OCI-LY7 (cell line): ENCODE measurements at regions not wholly inside any gene's neighbourhood (a gene's known extent, or its start where the extent isn't known, plus 50 kb on each side); places are given as distances from the start of the nearest gene placed in this dataset.

ENCODE experiments used
- BruUV-seq: library from RNA; stranded (reverse); fragments of 400-500 nt; replicated peaks from 2 replicates; lab custom pipeline; 2021; lab: Mats Ljungman, UMichigan
- CTCF ChIA-PET: fragments of 300-600 bp; sonication (Branson Sonifier 250); formaldehyde crosslinking; loops from one replicate; lab custom pipeline; 2022; ENCODE audit warnings: antibody characterized with exemption; ENCODE audit not compliant: unreplicated experiment; lab: Charles Lee
- POLR2A ChIA-PET: fragments of 300-600 bp; sonication (Branson Sonifier 250); formaldehyde crosslinking; loops from one replicate; lab custom pipeline; 2022; ENCODE audit warnings: antibody characterized with exemption; lab: Charles Lee
- DNase-seq: peaks from one replicate; pipeline ENCODE4 v3.0.0-alpha.2; 2015; ENCODE audit warnings: low spot score
- H2AFZ ChIP-seq: fragments of 200-600 bp; sonication (generic), shearing (Covaris generic); 2 replicates; pipeline ENCODE4 v1.6.1; 2014; ENCODE audit warnings: mild to moderate bottlenecking, antibody characterized with exemption, low read length, moderate library complexity
- H3K27ac ChIP-seq: fragments of 200-600 bp; sonication (generic); 2 replicates; pipeline ENCODE4 v1.5.1; 2014; ENCODE audit warnings: mixed run types, low read depth, mild to moderate bottlenecking, moderate library complexity, low read length, inconsistent platforms; ENCODE audit not compliant: poor library complexity, severe bottlenecking
- H3K36me3 ChIP-seq: fragments of 200-600 bp; sonication (generic); 2 replicates; pipeline ENCODE4 v1.6.1; 2014; ENCODE audit warnings: mild to moderate bottlenecking, antibody characterized with exemption, low read length, moderate library complexity, mixed read lengths; ENCODE audit not compliant: insufficient read depth
- H3K4me1 ChIP-seq: fragments of 200-600 bp; sonication (generic); 2 replicates; pipeline ENCODE4 v1.5.1; 2014; ENCODE audit warnings: mild to moderate bottlenecking, low read length; ENCODE audit not compliant: insufficient read depth, poor library complexity, severe bottlenecking
- H3K4me2 ChIP-seq: fragments of 200-600 bp; sonication (generic); 2 replicates; pipeline ENCODE4 v1.6.1; 2014; ENCODE audit warnings: mild to moderate bottlenecking, low read length
- H3K4me3 ChIP-seq: fragments of 200-600 bp; sonication (generic); 2 replicates; pipeline ENCODE4 v1.5.1; 2014; ENCODE audit warnings: mild to moderate bottlenecking, low read depth, low read length; ENCODE audit not compliant: poor library complexity, severe bottlenecking
- H3K79me2 ChIP-seq: fragments of 200-600 bp; sonication (generic); 2 replicates; pipeline ENCODE4 v1.6.1; 2016; ENCODE audit warnings: low read depth, mild to moderate bottlenecking, low read length, moderate library complexity, mixed read lengths; ENCODE audit not compliant: insufficient read depth
- H3K9me2 ChIP-seq: fragments of 200-600 bp; sonication (generic); 2 replicates; pipeline ENCODE4 v1.6.1; 2016; ENCODE audit warnings: mild to moderate bottlenecking, low read length, mixed read lengths; ENCODE audit not compliant: insufficient read depth
- H3K9me3 ChIP-seq: fragments of 200-600 bp; sonication (generic); 2 replicates; pipeline ENCODE4 v1.6.1; 2014; ENCODE audit warnings: mild to moderate bottlenecking, mixed run types, low read length, mixed read lengths
- H4K20me1 ChIP-seq: fragments of 200-600 bp; sonication (generic); 2 replicates; pipeline ENCODE4 v1.6.1; 2014; ENCODE audit warnings: mild to moderate bottlenecking, antibody characterized with exemption, low read length, moderate library complexity, mixed read lengths; ENCODE audit not compliant: insufficient read depth
- EZH2phosphoT487 ChIP-seq: fragments of 200-600 bp; sonication (generic); IDR thresholded peaks from 2 replicates; pipeline ENCODE4 v1.6.1; 2018; ENCODE audit warnings: low read depth, borderline replicate concordance, mild to moderate bottlenecking, mixed run types, antibody characterized with exemption, low read length, moderate library complexity, mixed read lengths
- intact Hi-C: fragments of 100-400 bp; cut with micrococcal nuclease; formaldehyde crosslinking; loops from one replicate; pipeline ENCODE4 v1.10.0; 2022; ENCODE audit not compliant: unreplicated experiment
- TF ChIP-seq, protein P1 (sequence below): fragments of 200-600 bp; sonication (generic); conservative IDR thresholded peaks from 2 replicates; pipeline ENCODE4 v1.5.1; 2014; ENCODE audit warnings: mild to moderate bottlenecking, antibody characterized with exemption, low read length, moderate library complexity, mixed read lengths

GRCh38 chr10:26385443-26385842, 52.7 kb upstream of the APBB1IP start:
- Histone ChIP-seq H3K4me3 (no peak overlapping the region), H3K9me2 (no peaks in the 10 kb centered on the region), H3K36me3 (0 out of 2 replicates have a peak, but pooled peaks cover 2% of the 10 kb centered on the region), H3K9me3 (peaks cover 13% of the 10 kb centered on the region; the same call in 1 of the 2 replicates), H3K79me2 (no peaks in the 10 kb centered on the region), H3K4me2 (no peak overlapping the region), H3K4me1 (no peaks in the 10 kb centered on the region), H2AFZ (no peak overlapping the region), H4K20me1 (no peaks in the 10 kb centered on the region), H3K27ac (no peak overlapping the region)
- no TSS peak for BruUV-seq
- DNase-seq: no peak
- intact Hi-C loops: no loop called here
- POLR2A ChIA-PET: interaction anchor here (0.7 to 1.9 kb wide), 4 partner anchors 8 to 1713 kb away, joined by 3 to 7 read pairs (median 4); no protein-coding TSS in a partner anchor
- TF ChIP-seq, protein P1, sequence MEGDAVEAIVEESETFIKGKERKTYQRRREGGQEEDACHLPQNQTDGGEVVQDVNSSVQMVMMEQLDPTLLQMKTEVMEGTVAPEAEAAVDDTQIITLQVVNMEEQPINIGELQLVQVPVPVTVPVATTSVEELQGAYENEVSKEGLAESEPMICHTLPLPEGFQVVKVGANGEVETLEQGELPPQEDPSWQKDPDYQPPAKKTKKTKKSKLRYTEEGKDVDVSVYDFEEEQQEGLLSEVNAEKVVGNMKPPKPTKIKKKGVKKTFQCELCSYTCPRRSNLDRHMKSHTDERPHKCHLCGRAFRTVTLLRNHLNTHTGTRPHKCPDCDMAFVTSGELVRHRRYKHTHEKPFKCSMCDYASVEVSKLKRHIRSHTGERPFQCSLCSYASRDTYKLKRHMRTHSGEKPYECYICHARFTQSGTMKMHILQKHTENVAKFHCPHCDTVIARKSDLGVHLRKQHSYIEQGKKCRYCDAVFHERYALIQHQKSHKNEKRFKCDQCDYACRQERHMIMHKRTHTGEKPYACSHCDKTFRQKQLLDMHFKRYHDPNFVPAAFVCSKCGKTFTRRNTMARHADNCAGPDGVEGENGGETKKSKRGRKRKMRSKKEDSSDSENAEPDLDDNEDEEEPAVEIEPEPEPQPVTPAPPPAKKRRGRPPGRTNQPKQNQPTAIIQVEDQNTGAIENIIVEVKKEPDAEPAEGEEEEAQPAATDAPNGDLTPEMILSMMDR: no peak
- TF ChIP-seq EZH2phosphoT487: no peak
- CTCF ChIA-PET: no interaction called here

GRCh38 chr10:26386781-26387180, 51.4 kb upstream of the APBB1IP start:
- Histone ChIP-seq H3K9me2 (no peaks in the 10 kb centered on the region), H4K20me1 (no peaks in the 10 kb centered on the region), H3K79me2 (no peaks in the 10 kb centered on the region), H2AFZ (no peak overlapping the region), H3K27ac (no peak overlapping the region), H3K9me3 (0 out of 2 replicates have a peak, but pooled peaks cover 7% of the 10 kb centered on the region), H3K4me3 (no peak overlapping the region), H3K36me3 (0 out of 2 replicates have a peak, but pooled peaks cover 2% of the 10 kb centered on the region), H3K4me1 (no peaks in the 10 kb centered on the region), H3K4me2 (no peak overlapping the region)
- POLR2A ChIA-PET: interaction anchor here (0.8 kb wide), 1 partner anchor 11 kb away, joined by 3 read pairs; no protein-coding TSS in a partner anchor
- intact Hi-C loops: no loop called here
- CTCF ChIA-PET: no interaction called here
- TF ChIP-seq EZH2phosphoT487: no peak
- TF ChIP-seq, protein P1: no peak
- no TSS peak for BruUV-seq
- no peak for DNase-seq
